ENCODE measurements at regions not wholly inside any gene's neighbourhood (a gene's known extent, or its start where the extent isn't known, plus 50 kb on each side); places are given as distances from the start of the nearest gene placed in this dataset.

- no peak for TF ChIP-seq CTCF (IDR thresholded peaks at IDR 0.05; ENCODE audit: unreplicated experiment)
- Mint-ChIP-seq H3K4me1 (ENCODE audit: insufficient read depth, unreplicated experiment) (no peaks in the 10 kb centered on the region), H3K9me3 (ENCODE audit: unreplicated experiment) (peaks cover 8% of the 10 kb centered on the region), H3K27ac (ENCODE audit: low read depth, unreplicated experiment) (no peak overlapping the region), H3K4me3 (ENCODE audit: unreplicated experiment) (no peak overlapping the region), H3K27me3 (ENCODE audit: insufficient read depth, unreplicated experiment) (no peaks in the 10 kb centered on the region), H3K36me3 (ENCODE audit: insufficient read depth, unreplicated experiment) (peaks cover 6% of the 10 kb centered on the region)
- intact Hi-C loops (cut with micrococcal nuclease) = loop anchor here (5.0 kb wide), 1 partner anchor 241 kb away; no protein-coding TSS in a partner anchor
- BruUV-seq (replicated peaks) = no TSS peak
- CTCF ChIA-PET = interaction anchor here (0.8 to 4.5 kb wide), 3 partner anchors 19 to 377 kb away, joined by 4 to 51 read pairs (median 6); no protein-coding TSS in a partner anchor
- no peak for DNase-seq (ENCODE audit: unreplicated experiment)
- POLR2A ChIA-PET = interaction anchor here (1.2 kb wide), 1 partner anchor 241 kb away, joined by 3 read pairs; no protein-coding TSS in a partner anchor
Observed at GRCh38 chr4:186018784-186019183, 50.2 kb upstream of the TLR3 start.
